Dedifferentiated amniotic fluid mesenchymal stem cell (primary cell): ENCODE measurements at regions not wholly inside any gene's neighbourhood (a gene's known extent, or its start where the extent isn't known, plus 50 kb on each side); places are given as distances from the start of the nearest gene placed in this dataset.

Experiments
- DNase-seq: peaks from one replicate; pipeline ENCODE4 v3.0.0-alpha.2; 2016; ENCODE audit errors: extremely low spot score

- no peak for DNase-seq
These were observed 257.7 kb downstream of the TXNL1 start for GRCh38 chr18:56380685-56381084.

GRCh38 chr18:56379256-56379655 is 259.1 kb downstream of the TXNL1 start:
- no peak for DNase-seq

- no peak for DNase-seq
These were observed 261.2 kb downstream of the TXNL1 start for GRCh38 chr18:56377231-56377630.

- no peak for DNase-seq
These were observed 264.3 kb downstream of the TXNL1 start for GRCh38 chr18:56374007-56374655.

- no peak for DNase-seq
These were observed 264.8 kb downstream of the TXNL1 start for GRCh38 chr18:56373601-56374000.

GRCh38 chr18:56368066-56368465 is 270.3 kb downstream of the TXNL1 start:
- no peak for DNase-seq

GRCh38 chr18:56358608-56359280 is 279.6 kb downstream of the TXNL1 start:
- DNase-seq: no peak

- no peak for DNase-seq
These were observed 284.6 kb downstream of the TXNL1 start for GRCh38 chr18:56353663-56354260.

- DNase-seq: no peak
These were observed 286.4 kb downstream of the TXNL1 start for GRCh38 chr18:56351911-56352500.

- DNase-seq: no peak
These were observed 300.9 kb downstream of the TXNL1 start for GRCh38 chr18:56337507-56337906.

- no peak for DNase-seq
These were observed 304.6 kb downstream of the TXNL1 start for GRCh38 chr18:56333839-56334238.

GRCh38 chr18:56333146-56333545 is 305.2 kb downstream of the TXNL1 start:
- DNase-seq: no peak

- no peak for DNase-seq
These were observed 306.0 kb downstream of the TXNL1 start for GRCh38 chr18:56332371-56332770.

- no peak for DNase-seq
These were observed 307.9 kb downstream of the TXNL1 start for GRCh38 chr18:56330366-56331110.

- DNase-seq: no peak
These were observed 308.9 kb downstream of the TXNL1 start for GRCh38 chr18:56329536-56329935.

- DNase-seq: peak; percentile 48
These were observed 311.1 kb downstream of the TXNL1 start for GRCh38 chr18:56327191-56327885.

- DNase-seq: no peak
These were observed 311.9 kb downstream of the TXNL1 start for GRCh38 chr18:56326336-56327072.

- no peak for DNase-seq
These were observed 314.7 kb downstream of the TXNL1 start for GRCh38 chr18:56323673-56324072.

GRCh38 chr18:56322406-56322805 is 316.0 kb downstream of the TXNL1 start:
- no peak for DNase-seq

- DNase-seq: no peak
These were observed 316.9 kb downstream of the TXNL1 start for GRCh38 chr18:56321470-56321869.

- DNase-seq: no peak
These were observed 318.4 kb downstream of the TXNL1 start for GRCh38 chr18:56319953-56320352.
